ENCODE measurements at regions not wholly inside any gene's neighbourhood (a gene's known extent, or its start where the extent isn't known, plus 50 kb on each side); places are given as distances from the start of the nearest gene placed in this dataset.
A peak's percentile ranks its signal among the peaks of the same experiment; 100 is the strongest.

DNA sequence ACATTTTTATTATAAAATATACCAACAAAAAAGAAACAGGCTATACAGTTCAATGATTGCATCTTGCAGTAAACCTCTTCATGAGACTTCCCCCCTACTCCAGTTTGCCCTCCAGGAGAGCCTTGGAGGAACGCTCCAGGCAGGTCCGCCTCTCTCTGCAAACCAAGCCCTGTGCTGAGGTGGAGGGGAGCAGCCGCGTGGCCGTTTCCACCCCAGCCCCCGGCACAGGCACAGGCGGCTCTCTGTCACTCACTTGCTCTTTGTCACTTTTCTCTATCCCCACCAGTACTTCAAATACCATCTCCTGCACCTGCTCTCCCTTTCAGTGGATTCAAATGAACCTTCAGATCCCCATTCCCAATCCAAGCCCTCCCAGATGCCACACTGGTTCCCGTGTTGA, 479.9 kb downstream of the OCA2 start:
- no peak for DNase-seq (ENCODE audit: low read depth)

- DNase-seq (ENCODE audit: low read depth) = no peak
These were observed 482.1 kb downstream of the OCA2 start for GRCh38 chr15:27617013-27617412.

- DNase-seq (ENCODE audit: low read depth) = no peak
These were observed 490.9 kb downstream of the OCA2 start for GRCh38 chr15:27608248-27608647.

- no peak for DNase-seq (ENCODE audit: low read depth)
These were observed 497.7 kb downstream of the OCA2 start for GRCh38 chr15:27601239-27601960.

GRCh38 chr15:27599034-27599433, 500.1 kb downstream of the OCA2 start:
- DNase-seq (ENCODE audit: low read depth) = no peak

DNA sequence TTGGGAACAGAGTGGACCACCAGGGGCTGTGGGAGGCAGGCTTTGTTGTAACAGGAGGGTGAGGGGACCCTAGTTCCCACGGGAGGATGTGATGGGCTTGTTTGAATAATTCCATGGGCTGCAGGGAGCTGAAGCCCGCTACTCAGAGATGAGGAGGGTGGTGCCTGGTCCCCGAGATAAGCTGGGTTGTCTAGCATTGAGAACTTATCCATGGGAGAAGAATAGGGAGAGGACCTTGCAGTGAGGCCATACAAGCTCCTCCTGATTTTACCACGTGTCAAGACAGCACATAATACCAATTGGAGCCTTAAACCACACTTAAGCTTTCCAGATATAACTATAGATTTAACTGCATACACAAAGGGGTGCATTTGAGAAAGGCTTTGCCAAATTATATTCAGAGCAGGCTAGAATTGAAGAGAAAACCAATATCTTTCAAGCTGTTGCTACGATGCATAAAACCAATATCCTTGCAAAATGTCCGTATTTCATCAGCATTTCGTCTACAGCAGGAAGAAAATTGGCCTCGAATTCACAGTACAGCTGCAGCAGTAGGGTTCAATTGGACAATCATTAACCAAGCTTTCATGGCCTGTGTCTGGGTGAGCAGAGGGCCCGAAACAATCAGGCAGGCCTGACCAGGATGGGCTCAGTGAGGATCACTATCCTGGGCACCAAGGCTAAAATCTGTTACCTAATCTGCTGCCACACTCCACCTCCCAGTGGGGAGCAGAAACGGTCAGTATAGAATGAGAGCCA, 500.7 kb downstream of the OCA2 start:
- DNase-seq (ENCODE audit: low read depth) = no peak

DNA sequence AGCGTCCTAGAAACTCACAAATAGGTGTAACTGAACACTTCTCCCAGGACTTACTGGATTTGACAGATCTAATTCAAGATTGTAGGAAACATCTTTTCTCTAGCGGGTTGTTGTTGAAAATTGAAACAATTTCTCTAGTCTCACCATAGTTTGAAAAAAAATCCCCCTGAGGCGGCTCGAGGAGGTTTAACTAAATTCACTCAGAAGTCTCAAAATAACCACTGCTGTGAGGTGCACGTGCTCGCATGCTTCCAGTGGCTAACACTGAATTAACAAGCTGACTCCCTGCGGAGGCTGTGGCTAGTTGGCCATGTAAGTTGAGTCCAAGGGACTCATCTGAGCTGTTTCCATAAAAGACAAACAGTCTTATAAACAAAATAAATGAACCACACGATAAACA, 503.9 kb downstream of the OCA2 start:
- no peak for DNase-seq (ENCODE audit: low read depth)

GRCh38 chr15:27592036-27592760, 506.9 kb downstream of the OCA2 start:
- DNase-seq (ENCODE audit: low read depth) = peak; percentile 7

Data from RPMI7951 (cell line).